ENCODE measurements at regions not wholly inside any gene's neighbourhood (a gene's known extent, or its start where the extent isn't known, plus 50 kb on each side); places are given as distances from the start of the nearest gene placed in this dataset.

- no peak for DNase-seq (ENCODE audit: low spot score)
Measured at GRCh38 chr16:6512512-6512911, 820.1 kb upstream of the RBFOX1 start.

GRCh38 chr16:6510261-6510660 lies 822.4 kb upstream of the RBFOX1 start:
- DNase-seq (ENCODE audit: low spot score), result no peak

- DNase-seq (ENCODE audit: low spot score), result no peak
Measured at GRCh38 chr16:6499413-6499812, 833.2 kb upstream of the RBFOX1 start.

- DNase-seq (ENCODE audit: low spot score), result no peak
Measured at GRCh38 chr16:6498858-6499257, 833.8 kb upstream of the RBFOX1 start.

- no peak for DNase-seq (ENCODE audit: low spot score)
Measured at GRCh38 chr16:6496996-6497395, 835.6 kb upstream of the RBFOX1 start.

GRCh38 chr16:6495486-6496210 lies 837.0 kb upstream of the RBFOX1 start:
- DNase-seq (ENCODE audit: low spot score), result no peak

GRCh38 chr16:6494716-6495115 lies 837.9 kb upstream of the RBFOX1 start:
- no peak for DNase-seq (ENCODE audit: low spot score)

GRCh38 chr16:6493555-6493954 lies 839.1 kb upstream of the RBFOX1 start:
- no peak for DNase-seq (ENCODE audit: low spot score)

GRCh38 chr16:6492742-6493141 lies 839.9 kb upstream of the RBFOX1 start:
- no peak for DNase-seq (ENCODE audit: low spot score)

GRCh38 chr16:6484935-6485334 lies 847.7 kb upstream of the RBFOX1 start:
- DNase-seq (ENCODE audit: low spot score), result no peak

- DNase-seq (ENCODE audit: low spot score), result no peak
Measured at GRCh38 chr16:6484081-6484480, 848.6 kb upstream of the RBFOX1 start.

- no peak for DNase-seq (ENCODE audit: low spot score)
Measured at GRCh38 chr16:6483469-6484033, 849.1 kb upstream of the RBFOX1 start.

- no peak for DNase-seq (ENCODE audit: low spot score)
Measured at GRCh38 chr16:6482696-6483468, 849.8 kb upstream of the RBFOX1 start.

GRCh38 chr16:6481894-6482293 lies 850.8 kb upstream of the RBFOX1 start:
- DNase-seq (ENCODE audit: low spot score), result no peak

GRCh38 chr16:6453742-6454141 lies 878.9 kb upstream of the RBFOX1 start:
- no peak for DNase-seq (ENCODE audit: low spot score)

GRCh38 chr16:6447021-6447790 lies 885.4 kb upstream of the RBFOX1 start:
- no peak for DNase-seq (ENCODE audit: low spot score)

GRCh38 chr16:6446370-6446769 lies 886.3 kb upstream of the RBFOX1 start:
- DNase-seq (ENCODE audit: low spot score), result no peak

- no peak for DNase-seq (ENCODE audit: low spot score)
Measured at GRCh38 chr16:6439129-6439528, 893.5 kb upstream of the RBFOX1 start.

GRCh38 chr16:6428861-6429260 lies 903.8 kb upstream of the RBFOX1 start:
- no peak for DNase-seq (ENCODE audit: low spot score)

GRCh38 chr16:6427621-6428020 lies 905.0 kb upstream of the RBFOX1 start:
- no peak for DNase-seq (ENCODE audit: low spot score)

GRCh38 chr16:6407596-6407995 lies 925.0 kb upstream of the RBFOX1 start:
- DNase-seq (ENCODE audit: low spot score), result no peak

GRCh38 chr16:6406028-6406427 lies 926.6 kb upstream of the RBFOX1 start:
- DNase-seq (ENCODE audit: low spot score), result no peak

All from ureter (tissue), 1 donor.